ENCODE measurements at regions not wholly inside any gene's neighbourhood (a gene's known extent, or its start where the extent isn't known, plus 50 kb on each side); places are given as distances from the start of the nearest gene placed in this dataset.

- TF ChIP-seq CTCF (IDR thresholded peaks at IDR 0.05): no peak
- no peak for TF ChIP-seq POLR2A (IDR thresholded peaks at IDR 0.05)
Measured at GRCh38 chr17:71885662-71886061, 235.2 kb upstream of the SOX9 start.

Data from vagina (tissue), 2 donors.